Stimulated activated CD4-positive, alpha-beta T cell treated with anti-CD3 and anti-CD28 coated beads, Interleukin-15, amount 100 ng/mL, for 48 hours (primary cell): ENCODE measurements at regions not wholly inside any gene's neighbourhood (a gene's known extent, or its start where the extent isn't known, plus 50 kb on each side); places are given as distances from the start of the nearest gene placed in this dataset.

Experiments
- DNase-seq, 2 donors: peaks; one replicate each; pipeline ENCODE4 v3.0.0-alpha.2; 2020; ENCODE audit warnings: low read depth in 2 of 2

DNA sequence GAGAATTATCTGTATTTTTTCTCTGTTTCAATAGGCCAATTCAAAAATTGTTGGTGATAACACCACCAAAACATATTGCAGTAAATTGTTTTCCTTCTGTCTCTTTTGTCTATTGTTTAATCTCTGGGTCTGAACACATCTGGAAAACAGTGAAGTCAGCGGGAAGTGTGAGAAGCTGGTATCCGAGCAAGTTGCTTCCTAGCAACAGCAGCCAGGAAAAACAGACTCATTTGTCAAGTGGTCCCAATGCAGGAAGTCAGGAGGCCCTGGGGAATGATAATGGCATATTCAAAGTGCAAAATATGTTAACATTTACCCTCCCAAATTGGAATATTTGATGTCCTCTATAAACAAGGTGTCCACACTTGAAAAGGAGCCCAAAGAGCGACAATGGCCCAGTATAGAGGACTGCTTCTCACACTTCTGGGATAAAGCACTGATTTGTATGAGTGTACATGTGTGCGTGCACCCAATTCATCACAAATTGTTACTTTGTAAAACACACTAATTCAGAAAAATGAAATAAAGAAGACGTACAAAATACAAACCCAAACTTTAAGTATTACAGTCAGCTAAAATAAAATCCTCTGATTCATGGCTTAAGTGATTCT lies 515.0 kb downstream of the TBC1D4 start:
- no peak for DNase-seq

DNA sequence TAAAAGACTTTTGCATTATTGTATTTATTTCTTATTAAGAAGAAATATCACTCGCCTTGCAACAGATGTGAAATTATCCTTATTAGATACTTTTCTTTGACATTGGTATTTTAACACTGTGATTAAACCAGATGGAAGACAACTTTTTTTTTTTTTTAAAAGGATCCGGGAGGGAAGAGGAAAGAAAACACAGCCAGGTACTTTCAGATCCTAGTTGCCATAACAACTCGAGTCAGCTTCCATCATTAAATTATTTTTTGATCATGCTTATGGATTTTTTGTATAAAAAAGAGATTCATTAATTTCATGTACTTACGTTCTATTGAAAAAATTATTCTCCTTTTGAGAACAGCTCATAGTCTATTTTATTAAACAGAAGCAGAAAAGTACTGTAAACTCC lies 515.7 kb downstream of the TBC1D4 start:
- no peak for DNase-seq

GRCh38 chr13:74945637-74946036 lies 536.3 kb downstream of the TBC1D4 start:
- DNase-seq = no peak

GRCh38 chr13:74931698-74932433 lies 550.1 kb downstream of the TBC1D4 start:
- no peak for DNase-seq

- DNase-seq = no peak
Measured at GRCh38 chr13:74930402-74931165, 551.4 kb downstream of the TBC1D4 start.

DNA sequence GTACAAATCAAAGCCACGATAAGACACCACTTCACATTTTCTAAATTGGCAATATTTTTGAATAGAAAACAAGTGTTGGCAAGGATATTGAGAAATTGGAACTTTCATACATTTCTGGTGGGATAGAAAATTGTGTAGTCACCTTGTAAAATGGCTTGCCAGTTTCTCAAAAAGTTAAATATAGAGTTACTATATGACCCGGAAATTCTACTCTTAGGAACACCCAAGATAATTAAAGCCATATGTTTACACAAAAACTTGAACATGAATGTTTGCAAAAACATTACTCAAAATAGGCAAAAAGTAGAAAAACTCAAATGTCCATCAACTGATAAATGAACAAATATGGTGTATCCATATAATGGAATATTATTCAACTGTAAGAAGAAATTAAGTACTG lies 552.5 kb downstream of the TBC1D4 start:
- no peak for DNase-seq

GRCh38 chr13:74927823-74928222 lies 554.1 kb downstream of the TBC1D4 start:
- DNase-seq = no peak

DNA sequence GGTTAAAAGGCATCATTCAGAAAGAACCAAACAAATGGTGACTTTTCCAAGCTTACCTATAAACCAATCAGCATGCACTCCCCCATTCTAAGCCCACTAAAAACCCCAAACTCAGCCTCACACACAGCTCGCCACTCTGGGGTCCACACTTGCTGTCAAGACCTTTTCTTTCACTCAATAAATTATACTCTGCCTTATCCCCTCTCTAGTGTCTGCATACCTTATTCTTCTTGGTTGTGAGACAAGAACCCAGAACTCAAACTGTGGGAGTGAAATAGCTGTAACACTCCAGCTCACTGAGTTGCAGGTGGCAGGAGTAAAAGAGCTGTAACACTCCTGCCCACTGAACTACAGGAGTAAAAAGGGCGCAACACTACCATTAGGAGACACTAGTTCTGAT lies 559.0 kb downstream of the TBC1D4 start:
- DNase-seq = no peak

DNA sequence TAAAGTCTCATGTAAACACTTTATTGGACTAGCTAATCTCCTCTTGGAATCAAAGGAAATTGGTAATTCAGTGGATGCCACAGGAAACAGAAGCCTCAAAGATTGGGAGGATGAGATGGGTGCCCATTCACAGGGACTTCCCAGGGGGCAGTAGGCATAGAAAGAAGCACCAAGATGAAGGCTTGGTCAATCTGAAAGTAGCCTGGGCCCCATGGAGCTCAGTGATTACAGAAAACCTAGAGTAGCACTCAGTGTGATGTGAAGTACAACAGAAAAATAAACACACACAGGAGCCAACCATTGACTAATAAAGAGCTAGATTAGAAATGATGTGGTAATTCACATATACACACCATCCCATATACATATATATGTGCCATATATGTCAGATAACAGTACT lies 560.6 kb downstream of the TBC1D4 start:
- no peak for DNase-seq

DNA sequence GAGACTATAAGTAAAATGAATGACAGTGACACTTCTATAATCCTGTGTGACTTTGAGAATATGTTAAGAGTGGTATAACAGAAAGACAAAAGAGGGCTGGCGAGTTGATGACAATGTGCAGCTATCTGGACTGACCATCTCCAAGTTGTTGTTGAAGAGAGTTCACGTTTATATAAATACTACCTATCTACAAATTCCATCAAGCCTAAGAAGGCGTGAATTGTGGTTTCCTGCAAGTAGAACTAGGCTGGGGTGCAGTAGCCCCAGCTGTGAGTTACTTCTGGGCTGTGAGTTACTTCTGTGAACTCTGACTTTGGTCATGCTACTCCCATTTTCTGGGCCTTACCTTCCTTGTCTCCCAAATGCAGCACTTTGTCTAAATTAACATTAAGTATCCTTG lies 561.0 kb downstream of the TBC1D4 start:
- DNase-seq = no peak

DNA sequence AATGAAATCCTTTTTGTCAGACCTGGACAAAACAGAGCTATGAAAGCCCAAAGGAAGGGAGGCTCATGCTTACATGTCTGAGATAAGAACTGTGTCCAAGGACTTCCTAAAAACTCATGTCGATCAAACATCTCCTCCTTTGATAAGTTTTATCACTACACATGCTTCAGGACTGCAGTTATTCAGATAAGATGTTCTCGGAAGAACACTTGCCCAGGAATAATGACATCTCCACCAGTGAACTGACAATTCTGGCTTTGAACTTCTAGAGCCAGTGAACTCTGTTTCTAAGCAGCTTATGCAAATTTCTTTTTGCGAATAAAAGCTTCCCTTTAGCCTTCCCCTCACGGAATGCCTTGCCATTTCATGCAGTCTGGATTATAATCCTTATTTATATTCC lies 561.6 kb downstream of the TBC1D4 start:
- no peak for DNase-seq

DNA sequence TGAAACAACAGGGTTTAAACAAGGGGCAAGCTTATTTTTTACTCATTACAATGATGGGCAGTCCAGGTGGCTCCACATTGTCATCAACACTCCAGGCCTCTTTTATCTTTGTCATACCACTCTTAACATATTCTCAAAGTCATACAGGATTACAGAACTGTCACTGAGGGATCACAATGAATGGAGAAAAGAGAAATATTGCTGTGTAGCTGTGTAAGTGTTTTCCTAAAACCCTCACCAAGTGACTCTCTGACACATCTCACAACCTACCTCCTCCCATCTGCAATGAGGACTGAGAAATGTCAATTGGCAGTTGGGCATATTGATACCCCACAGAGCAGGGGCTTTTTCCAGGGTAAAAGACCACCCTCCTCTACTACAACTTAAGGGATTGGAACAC lies 562.1 kb downstream of the TBC1D4 start:
- no peak for DNase-seq

GRCh38 chr13:74912898-74913297 lies 569.1 kb downstream of the TBC1D4 start:
- DNase-seq = no peak

- DNase-seq = no peak
Measured at GRCh38 chr13:74910415-74910814, 571.6 kb downstream of the TBC1D4 start.

DNA sequence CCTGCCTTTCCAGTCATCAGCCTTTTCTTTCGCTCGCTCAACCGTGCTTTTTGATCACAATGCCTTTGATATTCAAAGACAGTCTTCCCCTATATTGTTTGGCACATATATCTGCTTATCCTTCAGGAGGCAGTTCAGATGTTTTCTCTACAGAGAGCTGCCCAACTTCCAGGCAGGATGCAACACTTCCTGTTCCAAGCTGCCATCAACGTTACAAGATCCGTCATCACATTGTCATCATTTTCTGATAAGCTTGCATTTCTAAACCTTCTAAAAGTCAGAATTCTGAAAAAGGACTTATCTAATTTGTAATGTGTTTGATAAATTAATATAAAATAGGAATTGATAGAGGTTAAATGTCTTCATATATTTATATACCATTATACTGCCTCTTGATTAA lies 574.2 kb downstream of the TBC1D4 start:
- no peak for DNase-seq

DNA sequence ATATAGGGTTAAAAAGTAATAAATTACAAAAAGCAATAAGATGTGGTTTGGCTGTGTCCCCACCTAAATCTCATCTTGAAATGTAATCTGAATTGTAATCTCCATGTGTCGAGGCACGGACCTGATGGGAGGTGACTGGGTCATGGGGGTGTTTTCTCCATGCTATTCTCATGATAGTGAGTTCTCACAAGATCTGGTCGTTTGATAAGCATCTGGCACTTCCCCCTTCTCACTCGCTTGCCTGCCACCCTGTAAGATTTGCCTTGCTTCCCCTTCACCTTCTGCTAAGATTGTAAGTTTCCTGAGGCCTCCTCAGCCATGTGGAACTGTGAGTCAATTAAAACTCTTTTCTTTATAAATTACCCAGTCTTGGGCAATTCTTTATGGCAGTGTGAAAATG lies 577.4 kb downstream of the TBC1D4 start:
- DNase-seq = no peak

- no peak for DNase-seq
Measured at GRCh38 chr13:74895042-74895796, 586.8 kb downstream of the TBC1D4 start.

DNA sequence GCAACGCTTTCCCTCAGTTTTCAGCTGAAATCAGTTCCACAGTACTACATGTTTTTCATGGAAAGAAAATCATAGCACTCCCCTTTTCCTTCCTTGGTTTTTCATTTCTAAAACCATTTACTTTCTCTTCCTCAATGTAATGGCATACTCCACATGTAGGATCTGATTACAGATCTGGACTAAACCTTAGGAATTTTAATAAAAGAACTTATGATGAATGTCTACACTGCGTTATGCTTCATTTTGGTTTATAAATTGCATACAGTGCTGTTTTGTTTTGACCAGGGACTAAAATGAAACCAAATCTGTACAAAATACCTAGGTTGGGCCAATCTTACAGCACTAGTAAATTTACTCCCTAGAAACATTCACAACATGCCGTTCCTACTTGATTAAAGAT lies 589.9 kb downstream of the TBC1D4 start:
- no peak for DNase-seq

DNA sequence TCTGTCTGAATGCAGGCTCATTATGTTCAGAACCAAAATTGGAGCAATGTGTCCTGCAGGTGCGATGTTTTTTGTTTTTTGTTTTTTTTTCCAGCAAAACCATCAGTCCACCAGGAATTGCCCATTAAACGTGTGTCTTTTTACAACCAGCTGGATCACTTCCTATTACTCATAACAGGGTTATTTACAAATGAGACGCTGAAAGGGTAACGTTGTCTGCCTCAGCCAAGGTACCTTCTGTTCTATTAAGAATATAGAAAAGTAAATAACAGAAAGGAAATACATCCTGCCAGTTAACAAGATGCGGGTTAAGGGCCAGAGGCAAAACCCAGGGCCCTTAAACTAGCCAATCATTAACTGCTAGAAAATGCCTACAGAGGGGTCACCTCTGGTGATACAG lies 590.4 kb downstream of the TBC1D4 start:
- no peak for DNase-seq

DNA sequence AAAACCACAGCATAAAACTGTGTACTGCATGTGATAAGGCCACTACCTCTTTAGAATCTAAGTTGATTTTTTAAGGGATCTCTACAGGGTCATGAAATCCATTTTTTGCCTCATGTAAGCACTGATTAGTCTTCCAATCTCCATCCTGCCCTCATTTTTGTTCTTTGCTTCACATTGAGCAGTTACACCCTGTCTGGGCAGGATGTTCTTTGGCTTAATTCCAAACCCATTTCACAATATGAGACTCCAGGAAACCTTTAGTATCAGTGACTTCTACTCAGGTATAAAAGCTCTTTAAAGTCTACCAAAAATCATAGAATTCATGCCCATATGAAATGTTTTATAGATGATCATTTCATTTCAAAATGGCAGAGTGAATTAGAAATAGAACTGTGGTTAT lies 592.6 kb downstream of the TBC1D4 start:
- DNase-seq = no peak

GRCh38 chr13:74886502-74886901 lies 595.5 kb downstream of the TBC1D4 start:
- no peak for DNase-seq

GRCh38 chr13:74883834-74884233 lies 598.1 kb downstream of the TBC1D4 start:
- DNase-seq = no peak
